Smooth muscle cell (in vitro differentiated cells): ENCODE measurements at regions not wholly inside any gene's neighbourhood (a gene's known extent, or its start where the extent isn't known, plus 50 kb on each side); places are given as distances from the start of the nearest gene placed in this dataset.

ENCODE experiments used
- DNase-seq: peaks from one replicate; lab custom pipeline; 2025; ENCODE audit not compliant: unreplicated experiment; lab: John Stamatoyannopoulos, UW
- H2AFZ ChIP-seq: fragments of 200-600 bp; sonication (generic); 2 replicates; pipeline ENCODE4 v1.6.0; 2016; ENCODE audit warnings: antibody characterized with exemption, low read depth, mild to moderate bottlenecking
- H3F3A ChIP-seq: fragments of 200-600 bp; sonication (generic); 2 replicates; pipeline ENCODE4 v1.6.0; 2017; ENCODE audit warnings: antibody characterized with exemption, low read depth
- H3K27ac ChIP-seq: fragments of 200-600 bp; sonication (generic); 2 replicates; pipeline ENCODE4 v1.5.1; 2016; ENCODE audit warnings: low read depth, mild to moderate bottlenecking
- H3K27me3 ChIP-seq: fragments of 200-600 bp; sonication (generic); 2 replicates; pipeline ENCODE4 v1.6.1; 2016; ENCODE audit warnings: low read depth, mild to moderate bottlenecking
- H3K36me3 ChIP-seq: fragments of 200-600 bp; sonication (generic); 2 replicates; pipeline ENCODE4 v1.5.1; 2016; ENCODE audit warnings: low read depth
- H3K4me1 ChIP-seq: fragments of 200-600 bp; sonication (generic); 2 replicates; pipeline ENCODE4 v1.5.1; 2016; ENCODE audit warnings: low read depth
- H3K4me2 ChIP-seq: fragments of 200-600 bp; sonication (generic); 2 replicates; pipeline ENCODE4 v1.6.0; 2016; ENCODE audit warnings: mild to moderate bottlenecking
- H3K4me3 ChIP-seq: fragments of 200-600 bp; sonication (generic); 2 replicates; pipeline ENCODE4 v1.5.1; 2016; ENCODE audit warnings: mild to moderate bottlenecking
- H3K79me2 ChIP-seq: fragments of 200-600 bp; sonication (generic); 2 replicates; pipeline ENCODE4 v1.6.0; 2016; ENCODE audit warnings: low read depth, mild to moderate bottlenecking
- H3K9ac ChIP-seq: fragments of 200-600 bp; sonication (generic); 2 replicates; pipeline ENCODE4 v1.6.0; 2016; ENCODE audit warnings: low read depth
- H3K9me3 ChIP-seq: fragments of 200-600 bp; sonication (generic); replicated peaks from 2 replicates; pipeline ENCODE4 v1.5.1; 2016; ENCODE audit warnings: low read depth
- H4K20me1 ChIP-seq: fragments of 200-600 bp; sonication (generic); 2 replicates; pipeline ENCODE4 v1.6.0; 2016; ENCODE audit warnings: low read depth
- WGBS: methylation state at CpG from one replicate; pipeline ENCODE4 v1.1.7; 2016; ENCODE audit warnings: low lambda C conversion rate; 5-methylcytosine and 5-hydroxymethylcytosine counted together
- TF ChIP-seq, protein P1 (sequence below): fragments of 200-600 bp; sonication (generic); IDR thresholded peaks from 2 replicates; pipeline ENCODE4 v1.5.1; 2017; ENCODE audit warnings: borderline replicate concordance, mild to moderate bottlenecking, antibody characterized with exemption; ENCODE audit not compliant: insufficient read depth, poor library complexity, severe bottlenecking

DNA sequence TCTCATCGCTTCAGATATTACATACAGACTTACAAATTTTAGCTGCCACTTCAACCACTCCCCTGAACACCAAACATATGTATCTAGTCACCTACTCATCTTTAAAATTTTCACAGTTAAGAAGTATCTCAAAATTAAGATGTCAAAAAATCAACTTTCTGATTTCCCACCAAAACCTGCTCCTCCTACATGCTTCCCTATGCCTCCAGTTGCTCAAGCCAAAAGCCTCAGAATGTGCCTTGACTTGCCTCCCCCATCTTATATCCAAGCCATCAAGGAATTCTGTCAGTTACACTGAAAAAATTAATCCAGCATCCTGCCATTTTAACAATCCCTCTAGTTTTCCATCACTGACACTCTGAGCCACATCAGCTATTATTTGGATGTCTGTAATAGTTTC is 85.0 kb downstream of the SPRY2 start:
- H3K36me3 ChIP-seq: no peaks in the 10 kb centered on the region
- no peak overlapping the region for H3K4me3 ChIP-seq
- H3K4me2 ChIP-seq: no peak overlapping the region
- no peaks in the 10 kb centered on the region for H3F3A ChIP-seq
- no peaks in the 10 kb centered on the region for H3K9me3 ChIP-seq
- no peak overlapping the region for H3K27ac ChIP-seq
- H4K20me1 ChIP-seq: no peaks in the 10 kb centered on the region
- H3K79me2 ChIP-seq: no peaks in the 10 kb centered on the region
- 100% methylated on average over 1 of the region's 1 CpG for WGBS
- no peak for DNase-seq
- H3K27me3 ChIP-seq: no peaks in the 10 kb centered on the region
- TF ChIP-seq, protein P1, sequence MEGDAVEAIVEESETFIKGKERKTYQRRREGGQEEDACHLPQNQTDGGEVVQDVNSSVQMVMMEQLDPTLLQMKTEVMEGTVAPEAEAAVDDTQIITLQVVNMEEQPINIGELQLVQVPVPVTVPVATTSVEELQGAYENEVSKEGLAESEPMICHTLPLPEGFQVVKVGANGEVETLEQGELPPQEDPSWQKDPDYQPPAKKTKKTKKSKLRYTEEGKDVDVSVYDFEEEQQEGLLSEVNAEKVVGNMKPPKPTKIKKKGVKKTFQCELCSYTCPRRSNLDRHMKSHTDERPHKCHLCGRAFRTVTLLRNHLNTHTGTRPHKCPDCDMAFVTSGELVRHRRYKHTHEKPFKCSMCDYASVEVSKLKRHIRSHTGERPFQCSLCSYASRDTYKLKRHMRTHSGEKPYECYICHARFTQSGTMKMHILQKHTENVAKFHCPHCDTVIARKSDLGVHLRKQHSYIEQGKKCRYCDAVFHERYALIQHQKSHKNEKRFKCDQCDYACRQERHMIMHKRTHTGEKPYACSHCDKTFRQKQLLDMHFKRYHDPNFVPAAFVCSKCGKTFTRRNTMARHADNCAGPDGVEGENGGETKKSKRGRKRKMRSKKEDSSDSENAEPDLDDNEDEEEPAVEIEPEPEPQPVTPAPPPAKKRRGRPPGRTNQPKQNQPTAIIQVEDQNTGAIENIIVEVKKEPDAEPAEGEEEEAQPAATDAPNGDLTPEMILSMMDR: no peak
- H3K4me1 ChIP-seq: no peaks in the 10 kb centered on the region
- H3K9ac ChIP-seq: no peak overlapping the region
- no peak overlapping the region for H2AFZ ChIP-seq

GRCh38 chr13:80251403-80251802 is 89.5 kb downstream of the SPRY2 start:
- H3K36me3 ChIP-seq: no peaks in the 10 kb centered on the region
- TF ChIP-seq, protein P1: no peak
- no peaks in the 10 kb centered on the region for H3F3A ChIP-seq
- no peak overlapping the region for H3K27ac ChIP-seq
- DNase-seq: no peak
- no peak overlapping the region for H3K4me2 ChIP-seq
- no peak overlapping the region for H2AFZ ChIP-seq
- no peaks in the 10 kb centered on the region for H3K9me3 ChIP-seq
- no peak overlapping the region for H3K4me3 ChIP-seq
- H3K27me3 ChIP-seq: no peaks in the 10 kb centered on the region
- no peaks in the 10 kb centered on the region for H4K20me1 ChIP-seq
- no peaks in the 10 kb centered on the region for H3K79me2 ChIP-seq
- no peaks in the 10 kb centered on the region for H3K4me1 ChIP-seq
- H3K9ac ChIP-seq: no peak overlapping the region
- 64% methylated on average over 2 of the region's 2 CpGs for WGBS

GRCh38 chr13:80250213-80250810 is 90.6 kb downstream of the SPRY2 start:
- no peaks in the 10 kb centered on the region for H3K27me3 ChIP-seq
- 89% methylated on average over 7 of the region's 7 CpGs for WGBS
- H3K9ac ChIP-seq: no peak overlapping the region
- no peaks in the 10 kb centered on the region for H3K4me1 ChIP-seq
- H4K20me1 ChIP-seq: no peaks in the 10 kb centered on the region
- TF ChIP-seq, protein P1: no peak
- H3F3A ChIP-seq: no peaks in the 10 kb centered on the region
- no peak for DNase-seq
- H3K79me2 ChIP-seq: no peaks in the 10 kb centered on the region
- H3K27ac ChIP-seq: no peak overlapping the region
- no peak overlapping the region for H3K4me2 ChIP-seq
- H3K9me3 ChIP-seq: no peaks in the 10 kb centered on the region
- H3K4me3 ChIP-seq: no peak overlapping the region
- H3K36me3 ChIP-seq: no peaks in the 10 kb centered on the region
- H2AFZ ChIP-seq: no peak overlapping the region

DNA sequence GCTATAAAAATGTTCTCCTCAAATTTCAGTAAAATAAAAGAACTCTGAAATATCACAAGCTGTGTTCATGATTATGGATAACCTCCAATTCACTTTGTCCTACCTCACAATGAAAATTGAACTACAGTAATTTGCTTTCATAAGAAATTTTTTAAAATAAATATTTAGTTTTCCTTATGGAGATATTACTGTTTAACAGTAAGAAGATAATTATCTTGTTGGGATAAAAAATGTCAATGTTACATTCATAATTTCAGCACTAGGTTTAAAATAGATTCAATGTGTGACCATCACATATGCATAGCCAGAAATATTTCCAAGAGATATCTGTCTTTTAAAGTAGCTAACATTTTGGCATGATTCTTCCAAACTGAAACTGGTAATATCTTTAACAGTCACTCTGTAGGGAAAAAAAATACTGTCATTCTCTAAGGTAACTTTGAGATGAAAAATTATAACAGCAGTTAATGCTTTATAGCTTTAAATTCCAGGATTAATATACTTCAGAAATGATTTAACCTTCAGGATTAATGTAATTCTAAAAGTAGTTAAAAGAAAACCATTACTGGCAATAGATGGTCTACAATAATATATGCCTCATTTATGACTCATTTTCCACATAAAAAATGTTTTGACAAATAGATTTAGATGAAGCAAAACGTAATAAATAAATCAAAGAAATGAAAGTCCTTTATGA is 91.3 kb downstream of the SPRY2 start:
- H3K27me3 ChIP-seq: no peaks in the 10 kb centered on the region

More for the DNA sequence above, 91.3 kb downstream of the SPRY2 start:
- H3K9ac ChIP-seq: no peak overlapping the region
- H3F3A ChIP-seq: no peaks in the 10 kb centered on the region
- no peak overlapping the region for H2AFZ ChIP-seq
- no peak for DNase-seq
- no peaks in the 10 kb centered on the region for H4K20me1 ChIP-seq
- no peaks in the 10 kb centered on the region for H3K36me3 ChIP-seq
- no peaks in the 10 kb centered on the region for H3K4me1 ChIP-seq
- no peaks in the 10 kb centered on the region for H3K9me3 ChIP-seq
- 95% methylated on average over 1 of the region's 1 CpG for WGBS
- no peak overlapping the region for H3K4me2 ChIP-seq
- TF ChIP-seq, protein P1: no peak
- no peak overlapping the region for H3K27ac ChIP-seq
- no peak overlapping the region for H3K4me3 ChIP-seq
- no peaks in the 10 kb centered on the region for H3K79me2 ChIP-seq
